ENCODE measurements at regions not wholly inside any gene's neighbourhood (a gene's known extent, or its start where the extent isn't known, plus 50 kb on each side); places are given as distances from the start of the nearest gene placed in this dataset.

DNA sequence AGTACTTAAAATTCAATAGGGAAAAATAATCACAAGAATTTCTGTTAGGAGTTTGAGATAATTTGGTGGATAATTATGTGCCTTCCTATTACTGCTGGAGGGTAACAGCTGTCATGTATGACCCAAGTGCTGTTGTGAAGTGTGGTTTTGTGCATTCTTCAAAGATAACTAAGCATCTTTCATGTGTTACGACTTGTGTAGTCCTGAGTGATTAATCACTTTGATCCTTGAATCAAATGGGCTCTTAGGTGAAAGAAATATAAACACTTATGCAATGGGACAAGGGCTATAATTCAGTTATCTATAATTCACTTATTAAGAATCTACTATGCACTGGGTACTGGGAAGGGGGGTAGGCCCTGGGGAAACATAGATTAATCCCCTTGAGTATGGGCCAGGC, 89.0 kb downstream of the CH25H start:
- TF ChIP-seq, protein P1, sequence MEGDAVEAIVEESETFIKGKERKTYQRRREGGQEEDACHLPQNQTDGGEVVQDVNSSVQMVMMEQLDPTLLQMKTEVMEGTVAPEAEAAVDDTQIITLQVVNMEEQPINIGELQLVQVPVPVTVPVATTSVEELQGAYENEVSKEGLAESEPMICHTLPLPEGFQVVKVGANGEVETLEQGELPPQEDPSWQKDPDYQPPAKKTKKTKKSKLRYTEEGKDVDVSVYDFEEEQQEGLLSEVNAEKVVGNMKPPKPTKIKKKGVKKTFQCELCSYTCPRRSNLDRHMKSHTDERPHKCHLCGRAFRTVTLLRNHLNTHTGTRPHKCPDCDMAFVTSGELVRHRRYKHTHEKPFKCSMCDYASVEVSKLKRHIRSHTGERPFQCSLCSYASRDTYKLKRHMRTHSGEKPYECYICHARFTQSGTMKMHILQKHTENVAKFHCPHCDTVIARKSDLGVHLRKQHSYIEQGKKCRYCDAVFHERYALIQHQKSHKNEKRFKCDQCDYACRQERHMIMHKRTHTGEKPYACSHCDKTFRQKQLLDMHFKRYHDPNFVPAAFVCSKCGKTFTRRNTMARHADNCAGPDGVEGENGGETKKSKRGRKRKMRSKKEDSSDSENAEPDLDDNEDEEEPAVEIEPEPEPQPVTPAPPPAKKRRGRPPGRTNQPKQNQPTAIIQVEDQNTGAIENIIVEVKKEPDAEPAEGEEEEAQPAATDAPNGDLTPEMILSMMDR (IDR thresholded peaks at IDR 0.05; ENCODE audit: poor library complexity, severe bottlenecking) = no peak
- DNase-seq (ENCODE audit: low spot score) (no peak), ATAC-seq (ENCODE audit: low read depth) (peak; percentile 86)
- H3K4me3 ChIP-seq (ENCODE audit: severe bottlenecking) = no peak overlapping the region
- peak overlapping the region; percentile 31 for H3K27ac ChIP-seq (ENCODE audit: poor library complexity, severe bottlenecking)
- no peaks in the 10 kb centered on the region for H3K36me3 ChIP-seq (ENCODE audit: low read depth)
- H3K9me3 ChIP-seq (ENCODE audit: severe bottlenecking) = no peaks in the 10 kb centered on the region
- peaks cover 27% of the 10 kb centered on the region for H3K4me1 ChIP-seq (ENCODE audit: insufficient read depth, poor library complexity, severe bottlenecking)
- H3K27me3 ChIP-seq (ENCODE audit: insufficient read depth, poor library complexity, severe bottlenecking) = no peaks in the 10 kb centered on the region

- H3K4me3 ChIP-seq (ENCODE audit: severe bottlenecking) = no peak overlapping the region
- no peak overlapping the region for H3K27ac ChIP-seq (ENCODE audit: poor library complexity, severe bottlenecking)
- H3K36me3 ChIP-seq (ENCODE audit: low read depth) = no peaks in the 10 kb centered on the region
- H3K4me1 ChIP-seq (ENCODE audit: insufficient read depth, poor library complexity, severe bottlenecking) = peaks cover 27% of the 10 kb centered on the region
- TF ChIP-seq, protein P1 (IDR thresholded peaks at IDR 0.05; ENCODE audit: poor library complexity, severe bottlenecking) = no peak
- H3K27me3 ChIP-seq (ENCODE audit: insufficient read depth, poor library complexity, severe bottlenecking) = no peaks in the 10 kb centered on the region
- ATAC-seq (ENCODE audit: low read depth) (peak; percentile 69), DNase-seq (ENCODE audit: low spot score) (no peak)
- H3K9me3 ChIP-seq (ENCODE audit: severe bottlenecking) = no peaks in the 10 kb centered on the region
These were observed 91.1 kb downstream of the CH25H start for GRCh38 chr10:89115876-89116627.

GRCh38 chr10:89114846-89115625, 92.1 kb downstream of the CH25H start:
- ATAC-seq (ENCODE audit: low read depth) (no peak), DNase-seq (ENCODE audit: low spot score) (no peak)
- peaks cover 27% of the 10 kb centered on the region for H3K4me1 ChIP-seq (ENCODE audit: insufficient read depth, poor library complexity, severe bottlenecking)
- H3K27me3 ChIP-seq (ENCODE audit: insufficient read depth, poor library complexity, severe bottlenecking) = no peaks in the 10 kb centered on the region
- H3K9me3 ChIP-seq (ENCODE audit: severe bottlenecking) = no peaks in the 10 kb centered on the region
- no peaks in the 10 kb centered on the region for H3K36me3 ChIP-seq (ENCODE audit: low read depth)
- no peak overlapping the region for H3K4me3 ChIP-seq (ENCODE audit: severe bottlenecking)
- H3K27ac ChIP-seq (ENCODE audit: poor library complexity, severe bottlenecking) = no peak overlapping the region
- TF ChIP-seq, protein P1 (IDR thresholded peaks at IDR 0.05; ENCODE audit: poor library complexity, severe bottlenecking) = no peak

- ATAC-seq (ENCODE audit: low read depth) = no peak
- DNase-seq (ENCODE audit: low spot score) = no peak
- H3K4me1 ChIP-seq (ENCODE audit: insufficient read depth, poor library complexity, severe bottlenecking) = no peaks in the 10 kb centered on the region
These were observed 104.4 kb downstream of the CH25H start for GRCh38 chr10:89102735-89103134.

More at GRCh38 chr10:89102735-89103134, 104.4 kb downstream of the CH25H start:
- H3K9me3 ChIP-seq (ENCODE audit: severe bottlenecking) = no peaks in the 10 kb centered on the region
- no peak overlapping the region for H3K27ac ChIP-seq (ENCODE audit: poor library complexity, severe bottlenecking)
- TF ChIP-seq, protein P1 (IDR thresholded peaks at IDR 0.05; ENCODE audit: poor library complexity, severe bottlenecking) = no peak
- H3K27me3 ChIP-seq (ENCODE audit: insufficient read depth, poor library complexity, severe bottlenecking) = no peaks in the 10 kb centered on the region
- no peak overlapping the region for H3K4me3 ChIP-seq (ENCODE audit: severe bottlenecking)
- H3K36me3 ChIP-seq (ENCODE audit: low read depth) = no peaks in the 10 kb centered on the region

Measured in RWPE2 (cell line).